H9 (cell line): ENCODE measurements at regions not wholly inside any gene's neighbourhood (a gene's known extent, or its start where the extent isn't known, plus 50 kb on each side); places are given as distances from the start of the nearest gene placed in this dataset.

Source experiments
- DNase-seq: peaks from one replicate; pipeline ENCODE4 v3.0.0-alpha.2; 2017
- H2AFZ ChIP-seq: one replicate; pipeline ENCODE4 v1.6.1; 2013; ENCODE audit warnings: mild to moderate bottlenecking, low read length, control low read depth, moderate library complexity
- H2AK5ac ChIP-seq: 2 replicates; pipeline ENCODE4 v1.6.1; 2013; ENCODE audit warnings: low read length, control low read depth, mixed read lengths; ENCODE audit not compliant: insufficient read length
- H2BK120ac ChIP-seq: one replicate; pipeline ENCODE4 v1.6.1; 2013; ENCODE audit warnings: low read depth, mild to moderate bottlenecking, low read length, control low read depth, inconsistent platforms; ENCODE audit not compliant: poor library complexity, severe bottlenecking
- H2BK12ac ChIP-seq: 2 replicates; pipeline ENCODE4 v1.6.1; 2013; ENCODE audit warnings: low read length, control low read depth, mixed read lengths, low read depth; ENCODE audit not compliant: insufficient read length
- H2BK15ac ChIP-seq: 2 replicates; pipeline ENCODE4 v1.6.1; 2013; ENCODE audit warnings: low read depth, low read length, control low read depth
- H2BK20ac ChIP-seq: one replicate; pipeline ENCODE4 v1.6.1; 2013; ENCODE audit warnings: low read depth, mild to moderate bottlenecking, low read length, control low read depth, inconsistent platforms; ENCODE audit not compliant: poor library complexity, severe bottlenecking
- H2BK5ac ChIP-seq: 2 replicates; pipeline ENCODE4 v1.6.1; 2013; ENCODE audit warnings: low read length, control low read depth, mixed read lengths; ENCODE audit not compliant: insufficient read length
- H3K14ac ChIP-seq: 2 replicates; pipeline ENCODE4 v1.6.1; 2013; ENCODE audit warnings: low read length, control low read depth; ENCODE audit not compliant: insufficient read depth
- H3K18ac ChIP-seq: 2 replicates; pipeline ENCODE4 v1.6.1; 2013; ENCODE audit warnings: low read depth, mild to moderate bottlenecking, mixed read lengths, low read length, control low read depth; ENCODE audit not compliant: insufficient read length
- H3K23ac ChIP-seq: 2 replicates; pipeline ENCODE4 v1.6.1; 2013; ENCODE audit warnings: low read length, control low read depth, mixed read lengths, low read depth; ENCODE audit not compliant: insufficient read length
- H3K23me2 ChIP-seq: 2 replicates; pipeline ENCODE4 v1.6.1; 2013; ENCODE audit warnings: low read depth, mild to moderate bottlenecking, mixed read lengths, low read length, control low read depth; ENCODE audit not compliant: insufficient read length, poor library complexity, severe bottlenecking
- H3K27ac ChIP-seq: 2 replicates; pipeline ENCODE4 v1.5.1; 2013; ENCODE audit warnings: low read length, control low read depth, mixed read lengths, low read depth; ENCODE audit not compliant: insufficient read length
- H3K27me3 ChIP-seq: 2 replicates; pipeline ENCODE4 v1.6.1; 2013; ENCODE audit warnings: low read length, control low read depth, inconsistent platforms; ENCODE audit not compliant: insufficient read depth
- H3K4ac ChIP-seq: 2 replicates; pipeline ENCODE4 v1.6.1; 2013; ENCODE audit warnings: low read depth, mild to moderate bottlenecking, control low read depth, inconsistent platforms, low read length, moderate library complexity
- H3K4me1 ChIP-seq: 2 replicates; pipeline ENCODE4 v1.6.1; 2013; ENCODE audit warnings: low read length, control low read depth, inconsistent platforms; ENCODE audit not compliant: insufficient read depth
- H3K4me2 ChIP-seq: 2 replicates; pipeline ENCODE4 v1.6.1; 2013; ENCODE audit warnings: low read length, control low read depth, mixed read lengths; ENCODE audit not compliant: insufficient read length, insufficient read depth
- H3K56ac ChIP-seq: 2 replicates; pipeline ENCODE4 v1.6.1; 2013; ENCODE audit warnings: low read depth, mild to moderate bottlenecking, mixed read lengths, low read length, control low read depth; ENCODE audit not compliant: insufficient read length
- H3K79me1 ChIP-seq: 2 replicates; pipeline ENCODE4 v1.6.1; 2013; ENCODE audit warnings: low read depth, mild to moderate bottlenecking, moderate library complexity, low read length, control low read depth, inconsistent platforms; ENCODE audit not compliant: insufficient read depth, poor library complexity, severe bottlenecking
- H3K79me2 ChIP-seq: 2 replicates; pipeline ENCODE4 v1.6.1; 2013; ENCODE audit warnings: low read length, control low read depth, inconsistent platforms; ENCODE audit not compliant: insufficient read depth
- H3K9ac ChIP-seq: 2 replicates; pipeline ENCODE4 v1.6.1; 2013; ENCODE audit warnings: low read length, control low read depth, mixed read lengths; ENCODE audit not compliant: insufficient read length; ENCODE audit errors: extremely low read depth
- H3K9me3 ChIP-seq: one replicate; pipeline ENCODE4 v1.6.1; 2013; ENCODE audit warnings: low read depth, low read length, inconsistent platforms; ENCODE audit not compliant: control insufficient read depth
- H3T11ph ChIP-seq: one replicate; pipeline ENCODE4 v1.6.1; 2013; ENCODE audit warnings: mild to moderate bottlenecking, low read length, control low read depth, inconsistent platforms
- H4K20me1 ChIP-seq: one replicate; pipeline ENCODE4 v1.6.1; 2013; ENCODE audit not compliant: control insufficient read depth, insufficient read length, insufficient read depth
- H4K5ac ChIP-seq: 2 replicates; pipeline ENCODE4 v1.6.1; 2013; ENCODE audit warnings: low read depth, mild to moderate bottlenecking, mixed read lengths, low read length, control low read depth; ENCODE audit not compliant: insufficient read length
- H4K8ac ChIP-seq: replicated peaks from 2 replicates; pipeline ENCODE4 v1.6.1; 2013; ENCODE audit warnings: low read length, control low read depth, mixed read lengths, low read depth; ENCODE audit not compliant: insufficient read length
- H4K91ac ChIP-seq: 2 replicates; pipeline ENCODE4 v1.6.1; 2013; ENCODE audit warnings: low read depth, mild to moderate bottlenecking, moderate library complexity, mixed read lengths, low read length, control low read depth; ENCODE audit not compliant: insufficient read length
- H3K27ac Mint-ChIP-seq, 3 experiments: 2 replicates in 2 of 3; 3 replicates in 1 of 3; pipeline ENCODE4 v1.8.0; 2020 to 2021; ENCODE audit warnings: mixed read lengths in 3 of 3, mild to moderate bottlenecking in 1 of 3, moderate library complexity in 1 of 3
- H3K27me3 Mint-ChIP-seq: 2 replicates; pipeline ENCODE4 v1.8.0; 2021; ENCODE audit warnings: low read depth, mild to moderate bottlenecking, moderate library complexity, mixed read lengths
- H3K36me3 Mint-ChIP-seq, 3 experiments: 2 replicates in 2 of 3; 3 replicates in 1 of 3; pipeline ENCODE4 v1.8.0; 2020 to 2021; ENCODE audit warnings: low read depth in 3 of 3, mixed read lengths in 3 of 3; ENCODE audit not compliant: insufficient read depth in 1 of 3
- H3K4me1 Mint-ChIP-seq, 2 experiments: 2 replicates each; pipeline ENCODE4 v1.8.0; 2020; ENCODE audit warnings: mixed read lengths in 2 of 2
- H3K4me3 Mint-ChIP-seq, 2 experiments: 2 replicates in 1 of 2; 3 replicates in 1 of 2; pipeline ENCODE4 v1.8.0; 2020 to 2021; ENCODE audit warnings: mild to moderate bottlenecking in 2 of 2, mixed read lengths in 2 of 2, moderate library complexity in 1 of 2
- H3K9me3 Mint-ChIP-seq, 2 experiments: 2 replicates in 1 of 2; 3 replicates in 1 of 2; pipeline ENCODE4 v1.8.0; 2020; ENCODE audit warnings: mild to moderate bottlenecking in 2 of 2, mixed read lengths in 2 of 2, moderate library complexity in 1 of 2
- WGBS: extraction: QIAGEN DNeasy Blood & Tissue Kit; methylation state at CpG from one replicate; pipeline ENCODE4 v1.1.7; 2013; ENCODE audit warnings: missing lambda C conversion rate, low lambda C conversion rate, mixed read lengths; ENCODE audit not compliant: insufficient read length; ENCODE audit errors: extremely low coverage; 5-methylcytosine and 5-hydroxymethylcytosine counted together
- TF ChIP-seq, protein P1 (sequence below): fragments of 200-600 bp; sonication (generic); conservative IDR thresholded peaks from 3 replicates; pipeline ENCODE4 v1.8.0; 2021; ENCODE audit warnings: antibody characterized with exemption, mild to moderate bottlenecking

DNA sequence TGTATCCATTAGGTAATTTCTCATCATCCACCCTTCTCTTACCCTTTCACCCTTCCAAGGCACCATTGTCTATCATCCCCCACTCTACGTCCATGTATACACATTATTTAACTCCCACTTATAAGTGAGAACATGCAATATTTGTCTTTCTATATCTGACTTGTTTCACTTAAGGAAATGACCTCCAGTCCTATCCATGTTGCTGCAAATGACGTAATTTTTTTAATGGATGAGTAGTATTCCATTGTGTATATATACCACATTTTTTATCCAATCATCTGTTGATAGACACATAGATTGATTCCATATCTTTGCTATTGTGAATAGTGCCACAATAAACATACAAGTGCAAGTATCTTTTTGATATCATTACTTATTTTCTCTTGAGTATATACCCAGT lies 322.9 kb upstream of the CXADR start:
- H2BK5ac ChIP-seq, result no peak overlapping the region
- H2AFZ ChIP-seq, result no peak overlapping the region
- no peak overlapping the region for H3K9ac ChIP-seq
- WGBS, result no CpG with 5 or more reads among the region's 2 CpGs
- H3K4me1 ChIP-seq, result no peaks in the 10 kb centered on the region
- H2AK5ac ChIP-seq, result no peak overlapping the region
- H3T11ph ChIP-seq, result no peak overlapping the region
- no peaks in the 10 kb centered on the region for H3K9me3 ChIP-seq
- H3K27me3 ChIP-seq, result no peaks in the 10 kb centered on the region
- no peaks in the 10 kb centered on the region for H4K20me1 ChIP-seq
- Mint-ChIP-seq H3K4me3 (no peak overlapping the region), H3K9me3 (peaks cover 24 to 32% of the 10 kb centered on the region in 2 experiments), H3K27me3 (no peaks in the 10 kb centered on the region; the same call in 1 of the 2 replicates), H3K4me1 (no peaks in the 10 kb centered on the region), H3K27ac (no peak overlapping the region), H3K36me3 (peaks cover 7 to 30% (median 11%) of the 10 kb centered on the region in 3 experiments; a peak in 5 of 7 replicates)
- H3K23me2 ChIP-seq, result no peaks in the 10 kb centered on the region
- no peak overlapping the region for H2BK15ac ChIP-seq
- H3K18ac ChIP-seq, result no peak overlapping the region
- no peak overlapping the region for H2BK120ac ChIP-seq
- no peak overlapping the region for H3K27ac ChIP-seq
- no peak overlapping the region for H3K4ac ChIP-seq
- H4K8ac ChIP-seq, result no peak overlapping the region
- no peak overlapping the region for H3K56ac ChIP-seq
- TF ChIP-seq, protein P1, sequence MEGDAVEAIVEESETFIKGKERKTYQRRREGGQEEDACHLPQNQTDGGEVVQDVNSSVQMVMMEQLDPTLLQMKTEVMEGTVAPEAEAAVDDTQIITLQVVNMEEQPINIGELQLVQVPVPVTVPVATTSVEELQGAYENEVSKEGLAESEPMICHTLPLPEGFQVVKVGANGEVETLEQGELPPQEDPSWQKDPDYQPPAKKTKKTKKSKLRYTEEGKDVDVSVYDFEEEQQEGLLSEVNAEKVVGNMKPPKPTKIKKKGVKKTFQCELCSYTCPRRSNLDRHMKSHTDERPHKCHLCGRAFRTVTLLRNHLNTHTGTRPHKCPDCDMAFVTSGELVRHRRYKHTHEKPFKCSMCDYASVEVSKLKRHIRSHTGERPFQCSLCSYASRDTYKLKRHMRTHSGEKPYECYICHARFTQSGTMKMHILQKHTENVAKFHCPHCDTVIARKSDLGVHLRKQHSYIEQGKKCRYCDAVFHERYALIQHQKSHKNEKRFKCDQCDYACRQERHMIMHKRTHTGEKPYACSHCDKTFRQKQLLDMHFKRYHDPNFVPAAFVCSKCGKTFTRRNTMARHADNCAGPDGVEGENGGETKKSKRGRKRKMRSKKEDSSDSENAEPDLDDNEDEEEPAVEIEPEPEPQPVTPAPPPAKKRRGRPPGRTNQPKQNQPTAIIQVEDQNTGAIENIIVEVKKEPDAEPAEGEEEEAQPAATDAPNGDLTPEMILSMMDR, result no peak
- H3K79me2 ChIP-seq, result no peaks in the 10 kb centered on the region
- no peak overlapping the region for H3K14ac ChIP-seq
- H3K4me2 ChIP-seq, result no peak overlapping the region
- no peak overlapping the region for H4K5ac ChIP-seq
- DNase-seq, result no peak
- no peaks in the 10 kb centered on the region for H3K79me1 ChIP-seq
- H2BK20ac ChIP-seq, result no peak overlapping the region
- H2BK12ac ChIP-seq, result no peak overlapping the region
- no peak overlapping the region for H3K23ac ChIP-seq
- H4K91ac ChIP-seq, result no peak overlapping the region
